Left lobe of liver (tissue), 2 donors: ENCODE measurements at regions not wholly inside any gene's neighbourhood (a gene's known extent, or its start where the extent isn't known, plus 50 kb on each side); places are given as distances from the start of the nearest gene placed in this dataset.
"Not testable (repeated sequence)": the region's sequence is repeated elsewhere in the genome, so short reads cannot be mapped to it uniquely, and the experiment has no call there.

Experiments
- ATAC-seq: fragments of 200-7000 bp; cut with Tn5 transposase; one replicate; pipeline ENCODE4 v1.9.1; 2020; ENCODE audit warnings: mild to moderate bottlenecking, moderate library complexity
- DNase-seq: peaks from one replicate; pipeline ENCODE4 v3.0.0-alpha.2; 2020; ENCODE audit warnings: low spot score
- donor health status: DM: no; HTN: no; CAD: no; lungs with moderate emphysema.
- donor health status: DM: no; HTN: yes; CAD: no.

DNA sequence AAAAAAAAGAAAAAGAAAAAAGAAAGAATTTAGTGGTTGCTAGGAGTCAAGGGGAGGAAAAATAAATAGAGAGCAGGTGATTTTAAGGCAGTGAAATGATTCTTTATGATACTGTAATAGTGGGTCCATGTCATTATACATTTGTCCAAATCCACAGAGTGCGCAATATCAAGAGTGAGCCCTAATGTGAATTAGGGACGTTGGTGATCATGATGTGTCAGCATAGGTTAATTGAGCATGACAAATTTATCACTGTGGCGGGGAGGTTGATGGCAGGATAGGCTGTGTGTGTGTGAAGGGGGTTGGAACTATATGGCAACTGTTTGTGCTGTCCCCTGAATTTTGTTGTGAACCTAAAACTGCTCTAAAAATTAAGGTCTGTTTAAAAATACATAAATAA lies 357.8 kb downstream of the ICE1 start:
- DNase-seq (no peak), ATAC-seq (no peak)

- ATAC-seq, result no peak
These were observed 354.5 kb downstream of the ICE1 start for GRCh38 chr5:5777013-5777412.

GRCh38 chr5:5772202-5772601 lies 349.7 kb downstream of the ICE1 start:
- DNase-seq, result no peak
- ATAC-seq, result no peak

More at GRCh38 chr5:5777013-5777412, 354.5 kb downstream of the ICE1 start:
- DNase-seq, result no peak

DNA sequence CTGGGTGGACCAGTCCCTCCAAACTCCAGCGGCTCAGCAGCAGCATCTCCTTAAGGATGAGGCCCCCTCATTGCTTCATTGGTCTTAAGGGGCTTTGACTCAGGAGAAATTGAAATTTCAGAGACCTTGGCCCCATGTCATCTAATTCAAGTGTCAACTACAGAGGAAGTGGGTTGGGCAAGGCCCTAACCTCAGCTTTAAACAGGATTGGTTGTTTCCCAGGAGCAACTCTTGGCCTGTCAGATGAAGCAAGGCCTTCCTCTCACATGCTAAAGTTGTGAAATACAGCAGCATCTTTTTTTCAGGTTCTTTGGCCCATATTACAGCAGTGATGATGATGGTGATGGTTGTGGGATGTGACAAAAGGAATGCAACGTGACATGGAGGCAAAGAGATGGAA lies 348.3 kb downstream of the ICE1 start:
- DNase-seq (no peak), ATAC-seq (no peak)

DNA sequence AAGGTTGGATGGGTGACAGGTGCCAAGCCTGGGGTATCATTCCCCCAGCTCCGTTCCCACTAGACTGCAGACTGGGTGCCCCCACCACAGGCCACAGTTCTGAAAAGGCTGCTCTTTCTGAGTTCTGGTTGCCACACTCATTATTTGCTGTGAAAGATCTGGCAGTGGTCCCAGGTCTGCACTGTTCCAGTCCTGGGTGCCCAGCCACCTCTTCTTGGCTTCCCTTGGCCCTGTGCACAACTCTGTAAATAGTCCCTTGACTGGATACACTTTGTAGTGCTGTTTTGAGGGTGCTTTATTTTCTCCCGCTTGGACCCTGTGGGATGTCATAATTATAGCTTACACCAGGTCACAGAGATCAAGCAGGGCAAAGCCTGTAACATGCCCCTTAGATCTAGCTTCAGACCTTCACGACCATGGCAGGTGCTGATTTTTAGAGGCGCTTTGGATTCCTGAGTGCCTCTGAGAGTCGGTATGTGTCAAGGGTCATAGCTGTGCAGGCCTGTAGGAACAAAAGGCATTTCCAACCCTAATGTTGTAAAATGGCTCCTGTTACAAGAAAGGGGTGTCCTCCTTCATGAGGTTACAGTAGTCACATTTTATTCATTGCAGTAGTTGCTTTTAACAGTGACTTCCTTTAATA lies 344.9 kb downstream of the ICE1 start:
- ATAC-seq (peak; percentile 98), DNase-seq (peak; percentile 90)

- ATAC-seq, result no peak
- DNase-seq, result no peak
These were observed 342.8 kb downstream of the ICE1 start for GRCh38 chr5:5765066-5765850.

- DNase-seq, result no peak
- no peak for ATAC-seq
These were observed 341.8 kb downstream of the ICE1 start for GRCh38 chr5:5764246-5764645.

DNA sequence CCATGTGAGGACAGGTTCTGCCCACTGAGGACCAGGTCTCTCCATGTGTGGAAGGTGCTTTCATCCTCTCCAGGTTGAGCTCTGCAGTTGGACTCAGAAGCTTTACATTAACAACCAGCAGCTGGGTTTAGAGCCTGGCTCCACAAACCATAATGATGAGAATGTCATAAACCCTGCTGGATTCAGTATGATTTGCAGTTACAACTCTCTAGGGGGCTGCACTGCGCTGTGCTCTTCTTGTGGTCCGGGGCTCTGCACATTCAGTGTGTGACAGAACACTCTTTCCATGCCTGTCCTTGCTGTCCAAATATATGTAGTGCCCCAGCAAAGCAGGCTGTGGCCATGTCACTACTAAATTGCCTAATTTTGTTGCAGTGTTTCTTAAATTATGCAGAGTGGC lies 334.3 kb downstream of the ICE1 start:
- ATAC-seq (no peak), DNase-seq (no peak)

GRCh38 chr5:5755888-5756287 lies 333.4 kb downstream of the ICE1 start:
- ATAC-seq (no peak), DNase-seq (no peak)

DNA sequence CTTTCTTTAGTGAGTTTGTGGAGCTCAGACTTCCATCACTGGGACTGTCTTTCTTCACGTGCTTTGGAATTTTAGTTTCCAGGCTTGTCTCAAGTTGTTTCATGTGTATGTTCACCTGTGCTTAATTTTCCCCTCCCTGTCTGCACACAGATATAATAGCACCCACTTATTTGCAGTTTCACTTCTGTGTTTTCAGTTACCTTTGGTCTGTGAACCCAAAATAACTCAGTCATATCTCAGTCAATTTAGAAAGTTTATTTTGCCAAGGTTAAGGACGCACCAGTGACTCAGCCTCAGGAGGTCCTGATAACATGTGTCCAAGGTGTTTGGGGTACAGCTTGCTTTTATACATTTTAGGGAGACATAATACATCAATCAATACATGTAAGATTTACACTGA lies 330.4 kb downstream of the ICE1 start:
- ATAC-seq (no peak), DNase-seq (no peak)

- ATAC-seq, result no peak
- no peak for DNase-seq
These were observed 329.5 kb downstream of the ICE1 start for GRCh38 chr5:5751987-5752386.

GRCh38 chr5:5751498-5751897 lies 329.0 kb downstream of the ICE1 start:
- DNase-seq, result no peak
- no peak for ATAC-seq

DNA sequence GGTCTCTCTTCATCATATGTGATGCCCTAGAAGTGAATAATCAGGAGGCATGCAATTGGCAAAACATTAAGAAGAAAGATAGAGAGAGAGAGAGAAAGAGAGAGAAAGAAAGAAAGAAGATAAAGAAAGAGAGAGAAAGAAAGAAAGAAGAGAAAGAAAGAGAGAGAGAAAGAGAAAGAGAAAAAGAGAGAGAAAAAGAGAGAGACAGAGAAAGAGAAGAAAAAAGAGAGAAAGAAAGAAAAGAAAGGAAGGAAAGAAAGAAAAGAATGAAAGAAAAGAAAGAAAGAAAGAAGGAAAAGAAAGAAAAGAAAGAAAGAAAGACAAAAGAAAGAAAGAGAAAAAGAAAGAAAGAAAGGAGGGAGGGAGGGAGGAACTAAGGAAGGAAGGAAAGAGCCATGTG lies 318.9 kb downstream of the ICE1 start:
- ATAC-seq, result no peak
- no peak for DNase-seq

GRCh38 chr5:5739490-5739945 lies 317.0 kb downstream of the ICE1 start:
- DNase-seq, result no peak
- no peak for ATAC-seq

- ATAC-seq (no peak), DNase-seq (no peak)
These were observed 316.5 kb downstream of the ICE1 start for GRCh38 chr5:5738797-5739489.

GRCh38 chr5:5736007-5736406 lies 313.5 kb downstream of the ICE1 start:
- no peak for ATAC-seq
- DNase-seq, result no peak

DNA sequence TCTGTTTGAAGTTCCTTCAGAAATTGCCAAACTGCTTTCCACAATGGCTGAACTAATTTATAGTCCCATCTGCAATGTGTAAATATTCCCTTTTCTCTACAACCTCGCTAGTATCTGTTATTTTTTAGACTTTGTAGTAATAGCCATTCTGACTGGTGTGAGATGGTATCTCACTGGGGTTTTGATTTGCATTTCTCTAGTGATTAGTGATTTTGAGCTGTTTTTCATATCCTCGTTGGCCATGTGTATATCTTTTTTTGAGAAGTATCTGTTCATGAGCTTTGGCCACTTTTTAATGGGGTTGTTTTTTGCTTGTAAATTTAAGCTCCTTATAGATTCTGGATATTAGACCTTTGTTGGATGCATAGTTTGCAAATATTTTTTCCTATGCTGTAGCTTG lies 310.6 kb downstream of the ICE1 start:
- DNase-seq, ATAC-seq: not testable (repeated sequence)

DNA sequence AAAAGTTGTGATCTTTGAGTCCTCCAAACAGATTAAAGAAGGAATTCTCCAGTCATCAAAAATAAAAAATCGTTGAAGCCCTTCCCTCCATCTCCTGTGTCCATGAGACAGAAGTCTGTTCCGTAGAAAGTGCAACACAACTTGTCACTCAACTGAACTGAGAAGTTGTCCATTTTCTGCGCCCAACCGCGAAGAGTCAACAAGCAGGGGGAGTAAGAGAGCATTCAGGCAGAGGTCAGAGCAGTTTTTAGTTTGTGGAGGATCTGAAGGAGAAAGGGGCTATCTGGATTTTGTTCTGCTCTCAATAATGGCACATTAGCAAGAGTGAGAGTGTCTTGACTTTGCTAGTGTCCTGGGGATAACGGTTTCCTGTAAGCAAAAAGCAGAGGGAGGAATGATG lies 303.9 kb downstream of the ICE1 start:
- DNase-seq (no peak), ATAC-seq (no peak)

DNA sequence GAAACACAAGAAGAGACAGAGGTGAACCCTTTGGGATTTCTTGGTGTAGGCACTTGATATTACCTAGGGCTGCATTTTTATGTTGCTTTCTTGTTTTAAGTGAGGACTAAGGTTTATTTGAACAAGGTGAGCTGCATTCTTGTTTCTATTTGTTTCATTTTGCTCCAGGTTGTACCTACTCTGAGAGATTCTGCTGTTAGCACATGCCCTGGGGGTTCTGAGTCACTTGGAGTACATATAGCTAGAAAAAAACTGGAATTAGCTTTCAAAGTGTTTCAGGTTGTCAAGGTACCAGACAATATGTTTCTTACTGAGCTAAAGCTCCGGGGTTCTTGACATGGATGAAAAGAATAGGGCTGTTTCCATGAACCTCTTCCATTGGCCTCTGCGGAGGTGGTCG lies 299.4 kb downstream of the ICE1 start:
- DNase-seq (no peak), ATAC-seq (no peak)

- DNase-seq (no peak), ATAC-seq (no peak)
These were observed 296.8 kb downstream of the ICE1 start for GRCh38 chr5:5719292-5719691.

DNA sequence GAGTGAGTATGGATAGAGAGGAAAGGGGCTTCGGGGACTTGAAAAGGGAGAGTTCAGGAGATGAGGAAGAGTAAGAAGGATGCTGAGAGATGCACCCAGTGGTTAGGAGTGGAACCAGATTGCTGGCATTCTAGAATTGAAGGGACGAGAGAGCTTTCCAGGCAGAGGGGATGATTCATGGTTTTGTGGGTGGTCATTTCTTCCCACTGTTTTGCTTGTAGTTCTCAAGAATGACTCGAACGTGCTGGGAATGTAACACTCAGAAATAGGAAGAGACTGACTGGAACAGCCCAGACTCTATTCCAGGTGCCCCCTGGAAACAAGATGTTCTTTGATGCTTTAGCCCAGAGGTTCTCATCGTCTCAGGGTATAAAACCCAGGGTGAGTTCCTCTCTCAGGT lies 294.2 kb downstream of the ICE1 start:
- ATAC-seq, result no peak
- DNase-seq, result no peak

DNA sequence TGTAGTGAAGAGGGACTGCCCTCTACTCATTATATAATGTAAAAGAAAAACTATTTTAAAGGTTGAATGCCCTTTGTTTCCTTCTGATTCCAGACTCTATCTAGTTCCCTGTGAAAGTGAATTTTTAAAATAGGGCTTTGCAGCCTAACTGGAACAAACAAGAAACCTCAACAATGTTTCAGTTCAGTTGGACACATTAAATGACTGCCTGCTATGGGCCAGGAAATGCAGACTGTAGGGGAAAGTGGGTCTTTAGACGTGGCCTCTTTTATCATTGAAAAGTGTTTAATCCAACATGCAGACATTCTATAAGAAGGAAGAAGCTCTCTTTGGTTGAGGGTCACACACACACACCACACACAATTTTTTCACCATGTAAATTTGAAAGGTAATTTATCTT lies 289.1 kb downstream of the ICE1 start:
- ATAC-seq, result no peak
- DNase-seq, result no peak
